Islet precursor cell (in vitro differentiated cells): ENCODE measurements at regions not wholly inside any gene's neighbourhood (a gene's known extent, or its start where the extent isn't known, plus 50 kb on each side); places are given as distances from the start of the nearest gene placed in this dataset.
"Not testable (repeated sequence)": the region's sequence is repeated elsewhere in the genome, so short reads cannot be mapped to it uniquely, and the experiment has no call there.

Source experiments
- DNase-seq: peaks from one replicate; pipeline ENCODE4 v3.0.0-alpha.2; 2018

GRCh38 chr6:68233623-68234022 is 401.5 kb upstream of the ADGRB3 start:
- no peak for DNase-seq

GRCh38 chr6:68229566-68229965 is 405.5 kb upstream of the ADGRB3 start:
- DNase-seq, result no peak

GRCh38 chr6:68226460-68226859 is 408.6 kb upstream of the ADGRB3 start:
- DNase-seq, result no peak

GRCh38 chr6:68225729-68226128 is 409.4 kb upstream of the ADGRB3 start:
- DNase-seq, result no peak

- no peak for DNase-seq
These were observed 423.8 kb upstream of the ADGRB3 start for GRCh38 chr6:68211242-68211795.

DNA sequence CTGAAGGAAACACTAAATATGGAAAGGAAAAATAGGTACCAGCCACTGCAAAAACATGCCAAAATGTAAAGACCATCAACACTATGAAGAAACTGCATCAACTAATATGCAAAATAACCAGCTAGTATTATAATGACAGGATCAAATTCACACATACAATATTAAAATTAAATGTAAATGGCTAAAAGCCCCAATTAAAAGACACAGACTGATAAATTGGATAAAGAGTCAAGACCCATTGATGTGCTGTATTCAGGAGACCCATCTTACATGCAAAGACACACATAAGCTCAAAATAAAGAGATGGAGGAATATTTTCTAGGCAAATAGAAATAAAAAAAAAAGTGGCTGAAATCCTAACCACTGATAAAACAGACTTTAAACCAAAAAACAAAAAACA is 427.5 kb upstream of the ADGRB3 start:
- not testable (repeated sequence) for DNase-seq

- DNase-seq, result no peak
These were observed 434.2 kb upstream of the ADGRB3 start for GRCh38 chr6:68200929-68201328.

DNA sequence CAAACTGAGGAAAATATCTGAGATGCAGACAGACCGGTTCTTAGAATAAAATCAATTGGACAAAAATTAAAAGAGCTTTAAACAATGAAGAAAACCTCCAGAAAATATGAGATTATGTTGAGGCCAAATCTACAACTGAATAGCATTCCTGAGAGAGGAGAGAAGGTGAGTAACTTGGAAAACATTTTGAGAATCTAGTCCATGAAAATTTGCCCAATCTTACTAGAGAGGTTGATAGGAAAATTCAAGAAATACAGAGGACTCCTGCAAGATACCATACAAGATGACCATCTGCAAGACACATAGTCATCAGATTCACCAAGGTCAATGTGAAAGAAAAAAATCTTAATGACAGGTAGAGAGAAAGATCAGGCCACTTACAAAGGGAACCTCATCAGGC is 437.7 kb upstream of the ADGRB3 start:
- DNase-seq, result no peak

GRCh38 chr6:68196645-68197044 is 438.4 kb upstream of the ADGRB3 start:
- no peak for DNase-seq

GRCh38 chr6:68195753-68196152 is 439.3 kb upstream of the ADGRB3 start:
- not testable (repeated sequence) for DNase-seq

DNA sequence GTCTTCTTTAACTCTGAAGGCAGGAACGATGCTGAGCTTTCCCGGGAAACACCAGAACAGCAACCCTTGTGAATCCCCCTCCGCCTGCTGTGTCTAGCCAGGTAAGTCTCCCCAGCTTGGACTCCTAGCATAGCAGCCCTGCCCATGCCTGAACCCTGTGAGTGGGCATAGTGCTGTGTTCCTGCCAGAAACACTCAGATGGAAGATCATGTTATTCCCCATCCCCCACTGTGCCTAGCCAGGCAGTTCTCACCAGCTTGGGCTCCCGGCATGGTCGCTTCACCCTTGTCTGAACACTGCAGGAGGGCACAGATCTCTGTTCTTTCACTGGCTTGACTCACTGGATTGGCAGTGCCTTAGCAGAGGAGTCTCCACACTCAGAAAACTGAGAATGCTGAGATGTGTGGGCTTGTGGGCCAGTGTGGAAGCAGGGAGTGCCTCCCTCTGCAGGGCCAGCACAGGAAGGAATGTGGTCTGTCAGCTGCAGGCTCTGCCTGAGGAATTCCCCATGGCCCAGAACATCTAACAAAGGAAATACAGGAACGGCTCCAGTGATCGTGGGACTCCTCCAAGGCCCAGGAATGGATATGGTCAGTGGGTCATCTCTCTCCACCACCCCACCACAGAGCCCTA is 440.1 kb upstream of the ADGRB3 start:
- peak; percentile 58 for DNase-seq

DNA sequence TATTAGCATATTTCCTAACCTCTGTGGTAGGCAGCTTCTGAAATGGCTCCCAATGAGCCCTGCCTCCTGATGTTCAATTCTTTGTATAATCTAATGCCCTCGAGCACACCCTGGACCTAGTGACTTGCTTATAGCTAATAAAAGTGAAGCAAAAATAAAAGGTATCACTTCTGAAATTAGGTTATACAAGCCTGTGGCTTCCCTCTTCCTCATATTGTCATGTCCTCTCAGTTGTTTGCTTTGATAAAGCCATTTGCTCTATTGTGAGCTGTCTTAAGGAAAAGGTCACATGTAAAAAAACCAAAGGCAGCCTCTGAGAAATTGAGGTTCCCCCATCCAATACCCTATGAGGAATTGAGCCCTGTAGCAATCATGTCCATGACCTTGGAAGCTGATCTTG is 442.1 kb upstream of the ADGRB3 start:
- no peak for DNase-seq

- DNase-seq, result no peak
These were observed 445.8 kb upstream of the ADGRB3 start for GRCh38 chr6:68189217-68189815.

- no peak for DNase-seq
These were observed 448.2 kb upstream of the ADGRB3 start for GRCh38 chr6:68186870-68187269.

- no peak for DNase-seq
These were observed 452.7 kb upstream of the ADGRB3 start for GRCh38 chr6:68182386-68182785.

- DNase-seq, result not testable (repeated sequence)
These were observed 454.1 kb upstream of the ADGRB3 start for GRCh38 chr6:68181027-68181426.

DNA sequence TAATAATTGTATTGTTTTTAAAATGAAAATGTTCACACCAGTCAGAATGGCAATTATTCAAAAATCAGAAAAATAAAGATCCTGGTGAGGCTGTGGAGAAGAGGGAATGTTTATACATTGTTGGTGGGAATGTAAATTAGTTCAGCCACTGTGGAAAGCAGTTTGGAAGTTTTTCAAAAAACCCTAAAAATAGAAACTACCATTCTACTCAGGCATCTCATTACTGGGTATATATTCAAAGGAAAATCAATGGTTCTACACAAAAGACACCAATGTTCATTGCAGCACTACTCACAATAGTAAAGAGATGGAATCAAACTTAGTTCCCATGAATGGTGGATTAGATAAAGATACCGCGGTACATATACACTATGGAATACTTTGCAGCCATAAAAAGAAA is 461.5 kb upstream of the ADGRB3 start:
- no peak for DNase-seq

DNA sequence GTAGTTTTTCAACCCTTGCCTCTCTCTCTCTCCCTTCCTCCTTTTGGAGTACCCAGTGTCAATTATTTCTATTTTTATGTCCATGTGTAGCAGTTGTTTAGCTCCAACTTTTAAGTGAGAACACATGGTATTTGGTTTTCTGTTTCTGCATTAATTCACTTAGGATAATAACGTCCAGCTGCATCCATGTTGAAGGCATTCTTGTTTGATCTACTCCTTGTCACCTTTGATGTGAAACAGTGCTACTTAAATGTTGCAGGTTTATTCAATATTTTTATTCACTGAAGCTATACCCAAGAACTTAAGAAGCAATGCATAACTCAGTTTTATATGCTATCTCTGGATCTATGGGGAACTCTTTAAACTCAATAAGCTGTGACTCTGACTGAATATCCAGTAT is 465.2 kb upstream of the ADGRB3 start:
- DNase-seq, result no peak

DNA sequence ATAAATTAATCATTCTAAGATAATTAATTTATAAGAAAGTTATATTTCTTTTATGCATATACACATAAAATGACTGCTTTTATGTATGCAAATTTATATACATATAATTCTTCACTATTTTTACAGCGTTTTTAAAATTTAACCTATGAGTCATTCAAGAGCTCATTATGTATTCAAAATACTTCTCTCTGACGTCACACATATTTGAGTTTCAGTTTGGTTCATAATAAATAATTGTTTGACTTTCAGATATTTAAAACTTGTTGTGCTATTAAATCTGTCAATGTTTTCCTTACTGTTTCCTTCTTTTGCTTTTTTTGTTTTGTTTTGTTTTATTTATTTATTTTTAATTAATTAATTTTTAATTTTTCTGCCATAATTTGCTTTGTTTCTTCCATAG is 467.5 kb upstream of the ADGRB3 start:
- no peak for DNase-seq

GRCh38 chr6:68160812-68161211 is 474.3 kb upstream of the ADGRB3 start:
- DNase-seq, result not testable (repeated sequence)

GRCh38 chr6:68160348-68160747 is 474.7 kb upstream of the ADGRB3 start:
- no peak for DNase-seq

DNA sequence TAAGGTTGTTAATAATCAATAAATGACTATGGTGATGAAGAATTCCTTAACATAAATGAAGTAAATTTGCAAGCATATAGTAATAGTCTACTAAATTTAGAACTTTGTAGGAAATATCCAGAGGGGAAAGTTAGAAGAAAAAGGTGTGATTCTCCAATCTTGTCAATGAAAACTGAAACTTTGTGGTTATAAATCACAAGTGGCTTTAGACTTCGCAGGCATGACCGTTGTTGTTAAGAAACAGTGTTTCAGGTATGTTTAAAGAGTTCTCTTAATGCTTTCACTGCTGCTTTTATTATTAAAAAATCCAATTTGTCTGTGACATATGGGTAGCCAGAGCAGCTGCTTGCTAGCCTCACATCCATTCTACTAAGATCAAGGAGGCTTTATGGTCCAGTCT is 475.6 kb upstream of the ADGRB3 start:
- no peak for DNase-seq

- DNase-seq, result no peak
These were observed 476.8 kb upstream of the ADGRB3 start for GRCh38 chr6:68158256-68158655.

GRCh38 chr6:68144667-68145066 is 490.4 kb upstream of the ADGRB3 start:
- DNase-seq, result no peak

GRCh38 chr6:68141190-68141589 is 493.9 kb upstream of the ADGRB3 start:
- DNase-seq, result no peak
